Body of pancreas (tissue), 4 donors: ENCODE measurements at regions not wholly inside any gene's neighbourhood (a gene's known extent, or its start where the extent isn't known, plus 50 kb on each side); places are given as distances from the start of the nearest gene placed in this dataset.
A peak's percentile ranks its signal among the peaks of the same experiment; 100 is the strongest.

ENCODE experiments used
- ATAC-seq: fragments of 150-250 bp; one replicate; pipeline ENCODE4 v1.9.1; 2016
- DNase-seq, 4 donors: peaks; one replicate each; pipeline ENCODE4 v3.0.0-alpha.2; 2019
- H3K27ac ChIP-seq, 4 donors: fragments of 200-600 bp; sonication (generic); 1 replicate in 3 of 4; 2 replicates in 1 of 4; pipeline versions ENCODE4 v1.5.1 to v1.6.1; 2016 to 2019; ENCODE audit warnings: mild to moderate bottlenecking in 1 of 4, mixed read lengths in 1 of 4, moderate library complexity in 1 of 4
- H3K27me3 ChIP-seq, 2 donors: fragments of 200-600 bp; sonication (generic); one replicate each; pipeline ENCODE4 v1.6.0; 2016; ENCODE audit warnings: mild to moderate bottlenecking in 1 of 2
- H3K36me3 ChIP-seq, 2 donors: fragments of 200-600 bp; sonication (generic); replicated peaks in 1 of 2; 2 replicates each; pipeline ENCODE4 v1.5.1; 2016; ENCODE audit warnings: low read depth in 2 of 2; ENCODE audit not compliant: insufficient read depth in 1 of 2
- H3K4me1 ChIP-seq: fragments of 200-600 bp; sonication (generic); one replicate; pipeline ENCODE4 v1.6.0; 2016
- H3K4me3 ChIP-seq, 2 donors: fragments of 200-600 bp; sonication (generic); 1 replicate in 1 of 2; 2 replicates in 1 of 2; pipeline ENCODE4 v1.5.1; 2016 to 2019
- H3K9me3 ChIP-seq, 3 donors: fragments of 200-600 bp; sonication (generic); 1 replicate in 2 of 3; 2 replicates in 1 of 3; pipeline ENCODE4 v1.5.1; 2016
- POLR2A ChIP-seq, 3 donors: fragments of 450-650 bp; IDR thresholded peaks; one replicate each; pipeline ENCODE4 v1.6.1; 2016; ENCODE audit warnings: antibody characterized with exemption in 3 of 3, mild to moderate bottlenecking in 2 of 3
- WGBS, 2 donors: methylation state at CpG; one replicate each; pipeline ENCODE4 v1.1.5; 2017; 5-methylcytosine and 5-hydroxymethylcytosine counted together
- intact Hi-C: fragments of 100-400 bp; cut with DNase I; formaldehyde crosslinking; loops from one replicate; pipeline ENCODE4 v1.15.1; 2023
- TF ChIP-seq, protein P1 (sequence below), 7 experiments: fragments of 450-650 bp in 4 of 7; fragments of 200-600 bp in 3 of 7; sonication (generic) in 3 of 7; IDR thresholded peaks; one replicate each; pipeline ENCODE4 v1.5.1; 2016 to 2019; ENCODE audit warnings: antibody characterized with exemption in 7 of 7

DNA sequence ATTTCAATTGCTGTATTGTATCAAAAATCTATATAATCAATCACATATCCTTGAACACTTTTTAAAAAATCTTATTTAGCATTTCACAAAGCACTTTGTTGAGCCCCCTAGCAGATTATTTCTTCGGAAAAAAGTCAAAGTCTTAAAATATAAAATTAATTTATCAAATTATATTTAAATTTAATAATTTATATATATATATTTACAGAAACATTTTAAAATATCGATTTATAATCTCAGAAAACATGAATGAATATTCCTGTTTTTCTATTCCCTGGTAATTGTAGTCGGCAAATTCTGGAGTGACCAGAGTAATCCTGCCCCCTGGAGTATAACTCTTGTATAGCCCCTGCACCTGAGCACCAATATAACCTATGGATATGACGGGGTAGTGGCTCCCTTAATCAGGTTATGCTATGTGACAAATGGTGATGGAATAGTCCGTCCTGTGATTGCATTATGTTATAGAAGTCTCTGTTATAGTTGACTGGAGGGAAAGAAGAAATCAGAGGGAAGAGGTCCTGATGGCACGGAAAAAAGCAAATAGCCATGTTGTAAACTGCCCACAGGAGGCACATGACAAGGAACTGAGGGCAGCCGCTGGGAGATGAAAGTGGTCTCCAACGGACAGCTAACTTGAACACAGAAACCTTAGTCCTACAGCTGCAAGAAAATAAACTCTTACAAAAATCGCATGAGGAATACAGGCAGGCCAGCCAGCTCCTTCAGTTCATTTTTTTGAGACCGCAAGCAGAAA is 1092.3 kb downstream of the ARAP2 start:
- WGBS, 2 donors, result 55 to 57% methylated on average over 10 of the region's 10 CpGs
- DNase-seq (peak in 2 of 4 donors; percentile 13 to 21), ATAC-seq (no peak)
- H3K4me1 ChIP-seq, result no peaks in the 10 kb centered on the region
- no peak overlapping the region for H3K4me3 ChIP-seq
- no peak overlapping the region for H3K27ac ChIP-seq
- intact Hi-C loops, result no loop called here
- no peak for TF ChIP-seq POLR2A (IDR thresholded peaks at IDR 0.05)
- TF ChIP-seq, protein P1, sequence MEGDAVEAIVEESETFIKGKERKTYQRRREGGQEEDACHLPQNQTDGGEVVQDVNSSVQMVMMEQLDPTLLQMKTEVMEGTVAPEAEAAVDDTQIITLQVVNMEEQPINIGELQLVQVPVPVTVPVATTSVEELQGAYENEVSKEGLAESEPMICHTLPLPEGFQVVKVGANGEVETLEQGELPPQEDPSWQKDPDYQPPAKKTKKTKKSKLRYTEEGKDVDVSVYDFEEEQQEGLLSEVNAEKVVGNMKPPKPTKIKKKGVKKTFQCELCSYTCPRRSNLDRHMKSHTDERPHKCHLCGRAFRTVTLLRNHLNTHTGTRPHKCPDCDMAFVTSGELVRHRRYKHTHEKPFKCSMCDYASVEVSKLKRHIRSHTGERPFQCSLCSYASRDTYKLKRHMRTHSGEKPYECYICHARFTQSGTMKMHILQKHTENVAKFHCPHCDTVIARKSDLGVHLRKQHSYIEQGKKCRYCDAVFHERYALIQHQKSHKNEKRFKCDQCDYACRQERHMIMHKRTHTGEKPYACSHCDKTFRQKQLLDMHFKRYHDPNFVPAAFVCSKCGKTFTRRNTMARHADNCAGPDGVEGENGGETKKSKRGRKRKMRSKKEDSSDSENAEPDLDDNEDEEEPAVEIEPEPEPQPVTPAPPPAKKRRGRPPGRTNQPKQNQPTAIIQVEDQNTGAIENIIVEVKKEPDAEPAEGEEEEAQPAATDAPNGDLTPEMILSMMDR (IDR thresholded peaks at IDR 0.05), result peak in 6 of 7 experiments; percentile 17 to 46 (median 30)
- H3K9me3 ChIP-seq, result no peaks in the 10 kb centered on the region
- no peaks in the 10 kb centered on the region for H3K36me3 ChIP-seq
- H3K27me3 ChIP-seq, result no peaks in the 10 kb centered on the region

DNA sequence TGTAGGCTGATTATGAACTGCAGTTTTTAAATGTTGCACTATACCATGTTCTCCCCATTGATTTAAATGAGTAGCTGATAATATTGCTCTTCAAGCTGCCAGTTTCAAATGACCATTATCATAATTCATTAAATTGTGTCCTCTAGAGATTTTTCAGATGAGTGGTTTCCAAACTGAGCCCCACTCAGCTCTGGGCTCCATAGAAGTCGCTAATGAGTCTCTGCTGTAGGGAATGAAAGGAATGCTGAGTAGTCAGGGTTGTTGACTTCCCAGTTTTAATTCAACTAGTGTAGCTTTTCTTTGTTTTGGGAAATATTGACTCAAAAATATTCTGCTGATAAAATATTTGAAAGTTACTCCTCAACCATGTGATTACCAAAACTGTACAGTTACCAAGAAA is 1081.1 kb downstream of the ARAP2 start:
- H3K36me3 ChIP-seq, result no peaks in the 10 kb centered on the region
- ATAC-seq, result no peak
- no peak for DNase-seq
- TF ChIP-seq, protein P1 (IDR thresholded peaks at IDR 0.05), result no peak
- TF ChIP-seq POLR2A (IDR thresholded peaks at IDR 0.05), result no peak
- no peak overlapping the region for H3K4me3 ChIP-seq
- H3K4me1 ChIP-seq, result no peaks in the 10 kb centered on the region
- intact Hi-C loops, result no loop called here
- no peaks in the 10 kb centered on the region for H3K9me3 ChIP-seq
- WGBS, 2 donors, result 7 to 9% methylated on average over 1 of the region's 1 CpG
- H3K27ac ChIP-seq, result no peak overlapping the region
- no peaks in the 10 kb centered on the region for H3K27me3 ChIP-seq

DNA sequence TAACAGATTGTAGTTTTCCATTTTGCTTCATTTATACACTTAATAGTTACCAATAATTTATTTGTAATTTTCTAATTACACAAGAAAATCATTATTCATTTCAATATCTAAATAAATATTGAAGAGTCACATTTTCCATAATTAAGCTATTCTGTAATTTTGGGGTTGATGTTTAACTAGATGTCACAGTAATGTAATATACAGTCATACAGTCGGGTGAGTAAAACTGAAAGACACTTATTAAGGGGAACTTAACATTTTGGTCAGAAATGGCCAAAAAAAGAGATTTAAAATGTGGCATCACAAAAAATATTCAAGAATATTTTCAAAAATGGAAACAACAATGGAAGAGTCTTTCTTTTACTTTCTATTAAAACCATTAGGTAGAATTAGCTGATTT is 1080.3 kb downstream of the ARAP2 start:
- no peak for ATAC-seq
- Histone ChIP-seq H3K9me3 (no peaks in the 10 kb centered on the region), H3K27ac (no peak overlapping the region), H3K36me3 (no peaks in the 10 kb centered on the region), H3K4me1 (no peaks in the 10 kb centered on the region), H3K27me3 (no peaks in the 10 kb centered on the region), H3K4me3 (no peak overlapping the region)
- TF ChIP-seq, protein P1 (IDR thresholded peaks at IDR 0.05), result no peak
- TF ChIP-seq POLR2A (IDR thresholded peaks at IDR 0.05), result no peak
- WGBS, 2 donors, result 42 to 47% methylated on average over 1 of the region's 1 CpG
- no peak for DNase-seq
- intact Hi-C loops, result no loop called here

DNA sequence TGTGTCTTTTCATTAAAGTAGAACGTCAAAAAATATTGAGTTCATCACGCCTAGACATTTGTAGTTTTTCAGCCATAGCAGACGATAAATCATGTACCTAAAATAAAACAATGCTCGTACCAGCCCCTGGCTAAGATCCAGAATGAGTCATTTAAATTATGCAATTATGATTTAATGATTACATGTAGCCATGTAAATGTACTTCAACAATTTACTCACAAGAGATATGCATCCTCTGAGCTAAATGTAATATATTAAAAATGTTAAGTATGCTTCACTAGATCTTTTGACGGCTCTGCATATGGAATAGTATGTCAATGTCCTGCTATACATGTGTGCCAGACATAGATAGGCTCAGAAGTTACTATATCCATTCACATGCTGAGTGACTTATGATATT is 1077.8 kb downstream of the ARAP2 start:
- DNase-seq (no peak), ATAC-seq (no peak)
- intact Hi-C loops, result no loop called here
- H3K4me3 ChIP-seq, result no peak overlapping the region
- 60% methylated on average over 5 of the region's 5 CpGs for WGBS, 2 donors
- H3K27me3 ChIP-seq, result no peaks in the 10 kb centered on the region
- no peaks in the 10 kb centered on the region for H3K9me3 ChIP-seq
- TF ChIP-seq, protein P1 (IDR thresholded peaks at IDR 0.05), result no peak
- TF ChIP-seq POLR2A (IDR thresholded peaks at IDR 0.05), result no peak
- H3K4me1 ChIP-seq, result no peaks in the 10 kb centered on the region
- no peak overlapping the region for H3K27ac ChIP-seq
- no peaks in the 10 kb centered on the region for H3K36me3 ChIP-seq

DNA sequence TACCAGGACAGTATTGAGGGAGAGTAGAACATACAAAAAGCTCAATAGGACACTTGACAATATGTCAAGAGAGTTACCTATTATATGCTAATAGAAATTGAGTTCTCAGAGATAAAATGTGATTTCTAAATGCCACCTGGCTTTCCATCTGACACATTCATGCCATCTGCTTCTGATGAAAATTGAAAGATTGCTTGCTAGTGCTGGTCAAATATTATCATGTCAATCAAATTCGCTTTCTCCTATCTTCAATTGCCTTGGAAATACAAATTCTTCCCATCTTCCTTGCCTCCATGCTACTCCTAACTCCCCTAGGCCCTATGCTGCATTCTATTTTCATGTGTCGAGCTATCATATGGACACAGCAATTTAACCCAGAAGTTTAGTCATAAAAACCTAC is 1076.9 kb downstream of the ARAP2 start:
- Histone ChIP-seq H3K4me1 (no peaks in the 10 kb centered on the region), H3K27me3 (no peaks in the 10 kb centered on the region), H3K4me3 (no peak overlapping the region), H3K9me3 (no peaks in the 10 kb centered on the region), H3K36me3 (no peaks in the 10 kb centered on the region), H3K27ac (no peak overlapping the region)
- TF ChIP-seq, protein P1 (IDR thresholded peaks at IDR 0.05), result no peak
- TF ChIP-seq POLR2A (IDR thresholded peaks at IDR 0.05), result no peak
- WGBS, 2 donors, result 36 to 50% methylated on average over 2 of the region's 2 CpGs
- intact Hi-C loops, result no loop called here
- DNase-seq (no peak), ATAC-seq (no peak)
